AG04449 (cell line): ENCODE measurements at regions not wholly inside any gene's neighbourhood (a gene's known extent, or its start where the extent isn't known, plus 50 kb on each side); places are given as distances from the start of the nearest gene placed in this dataset.
"Not testable (repeated sequence)": the region's sequence is repeated elsewhere in the genome, so short reads cannot be mapped to it uniquely, and the experiment has no call there.

Experiments
- CTCF ChIA-PET: fragments of 350-600 bp; formaldehyde crosslinking; extraction: SDS; loops from one replicate; lab custom pipeline; 2021; ENCODE audit warnings: antibody characterized with exemption; lab: Yijun Ruan, JAX
- POLR2A ChIA-PET: fragments of 400-600, 350-600 bp; formaldehyde crosslinking; extraction: SDS; loops from one replicate; lab custom pipeline; 2020; ENCODE audit warnings: antibody characterized with exemption, inconsistent platforms; lab: Yijun Ruan, JAX
- DNase-seq: peaks from one replicate; pipeline ENCODE4 v3.0.0-alpha.2; 2010; ENCODE audit warnings: low read depth, low spot score
- H3K4me3 ChIP-seq: 2 replicates; pipeline ENCODE4 v1.5.1; 2011; ENCODE audit warnings: low read depth, mild to moderate bottlenecking, control low read depth, low read length
- TF ChIP-seq, protein P1 (sequence below): IDR thresholded peaks from one replicate; pipeline ENCODE4 v1.5.1; 2011; ENCODE audit warnings: mild to moderate bottlenecking, moderate library complexity, low read length, control low read depth, inconsistent platforms; ENCODE audit not compliant: insufficient read depth; ENCODE audit errors: missing control alignments

- TF ChIP-seq, protein P1, sequence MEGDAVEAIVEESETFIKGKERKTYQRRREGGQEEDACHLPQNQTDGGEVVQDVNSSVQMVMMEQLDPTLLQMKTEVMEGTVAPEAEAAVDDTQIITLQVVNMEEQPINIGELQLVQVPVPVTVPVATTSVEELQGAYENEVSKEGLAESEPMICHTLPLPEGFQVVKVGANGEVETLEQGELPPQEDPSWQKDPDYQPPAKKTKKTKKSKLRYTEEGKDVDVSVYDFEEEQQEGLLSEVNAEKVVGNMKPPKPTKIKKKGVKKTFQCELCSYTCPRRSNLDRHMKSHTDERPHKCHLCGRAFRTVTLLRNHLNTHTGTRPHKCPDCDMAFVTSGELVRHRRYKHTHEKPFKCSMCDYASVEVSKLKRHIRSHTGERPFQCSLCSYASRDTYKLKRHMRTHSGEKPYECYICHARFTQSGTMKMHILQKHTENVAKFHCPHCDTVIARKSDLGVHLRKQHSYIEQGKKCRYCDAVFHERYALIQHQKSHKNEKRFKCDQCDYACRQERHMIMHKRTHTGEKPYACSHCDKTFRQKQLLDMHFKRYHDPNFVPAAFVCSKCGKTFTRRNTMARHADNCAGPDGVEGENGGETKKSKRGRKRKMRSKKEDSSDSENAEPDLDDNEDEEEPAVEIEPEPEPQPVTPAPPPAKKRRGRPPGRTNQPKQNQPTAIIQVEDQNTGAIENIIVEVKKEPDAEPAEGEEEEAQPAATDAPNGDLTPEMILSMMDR, result no peak
- ChIA-PET CTCF (no interaction called here), POLR2A (no interaction called here)
- no peak overlapping the region for H3K4me3 ChIP-seq
- no peak for DNase-seq
Measured at GRCh38 chr6:19892260-19892659, 55.1 kb downstream of the ID4 start.

- H3K4me3 ChIP-seq, result no peak overlapping the region
- no peak for DNase-seq
- TF ChIP-seq, protein P1, result no peak
- ChIA-PET POLR2A (no interaction called here), CTCF (no interaction called here)
Measured at GRCh38 chr6:19895866-19896692, 58.9 kb downstream of the ID4 start.

GRCh38 chr6:19896693-19897010, 59.5 kb downstream of the ID4 start:
- POLR2A ChIA-PET, result no interaction called here
- no peak overlapping the region for H3K4me3 ChIP-seq
- CTCF ChIA-PET, result no interaction called here
- TF ChIP-seq, protein P1, result no peak
- no peak for DNase-seq

- no peak for DNase-seq
- POLR2A ChIA-PET, result no interaction called here
- TF ChIP-seq, protein P1, result no peak
- no peak overlapping the region for H3K4me3 ChIP-seq
- CTCF ChIA-PET, result no interaction called here
Measured at GRCh38 chr6:19898141-19898740, 61.1 kb downstream of the ID4 start.

- H3K4me3 ChIP-seq, result no peak overlapping the region
- no peak for DNase-seq
- TF ChIP-seq, protein P1, result no peak
- POLR2A ChIA-PET, result no interaction called here
- CTCF ChIA-PET, result no interaction called here
Measured at GRCh38 chr6:19902201-19902600, 65.0 kb downstream of the ID4 start.

DNA sequence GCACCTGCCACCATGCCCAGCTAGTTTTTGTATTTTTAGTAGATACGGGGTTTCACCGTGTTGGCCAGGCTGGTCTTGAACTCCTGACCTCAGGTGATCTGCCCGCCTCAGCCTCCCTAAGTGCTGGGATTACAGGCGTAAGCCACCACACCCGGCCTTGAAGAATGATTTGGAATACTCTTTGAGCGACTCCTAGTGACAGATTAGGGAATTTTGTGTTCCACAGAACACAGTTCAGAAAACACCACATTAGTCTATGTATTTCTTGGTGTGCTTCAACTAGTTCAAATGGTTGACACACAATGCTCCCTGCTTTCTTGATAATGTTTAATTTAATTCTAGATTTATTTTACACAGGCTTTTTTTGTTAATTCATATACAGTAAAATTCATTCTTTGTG, 67.2 kb downstream of the ID4 start:
- H3K4me3 ChIP-seq, POLR2A ChIA-PET, DNase-seq, CTCF ChIA-PET: not testable (repeated sequence)
